ENCODE measurements at regions not wholly inside any gene's neighbourhood (a gene's known extent, or its start where the extent isn't known, plus 50 kb on each side); places are given as distances from the start of the nearest gene placed in this dataset.

DNA sequence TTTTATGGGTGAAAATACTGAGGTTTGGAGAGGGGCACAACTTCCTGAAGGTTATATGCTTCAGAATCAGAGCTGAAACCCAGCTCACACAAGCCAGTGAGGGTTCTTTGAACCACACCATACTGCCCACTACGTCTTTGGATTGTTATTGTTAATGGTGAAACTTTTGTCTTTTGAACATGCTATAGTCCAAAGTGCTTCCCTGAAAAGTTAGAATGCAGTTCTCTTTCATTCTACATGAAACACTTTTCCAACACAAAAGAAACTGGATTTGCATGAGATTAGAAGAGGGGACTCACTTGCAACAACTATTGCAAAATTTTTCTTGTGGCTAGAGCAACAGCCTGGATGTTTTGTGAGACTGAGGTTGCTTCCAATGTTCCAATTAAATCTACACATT is 473.6 kb downstream of the SOX2 start:
- no peak overlapping the region for H3K27ac ChIP-seq (ENCODE audit: insufficient read depth in 1 of 2, low read depth in 1 of 2, low read length in 2 of 2, poor library complexity in 1 of 2, severe bottlenecking in 2 of 2)
- no peak overlapping the region for H3K4me3 ChIP-seq (ENCODE audit: control insufficient read depth in 1 of 7, extremely low read depth in 1 of 7, insufficient read depth in 4 of 7, low read depth in 2 of 7, low read length in 6 of 7)
- H3K9me3 ChIP-seq (ENCODE audit: control extremely low read depth in 1 of 5, control insufficient read depth in 4 of 5, insufficient read depth in 2 of 5, low read depth in 1 of 5, low read length in 4 of 5) = no peaks in the 10 kb centered on the region
- DNase-seq = no peak
- H3K36me3 ChIP-seq (ENCODE audit: control insufficient read depth in 4 of 4, insufficient read depth in 4 of 4, low read length in 3 of 4) = no peaks in the 10 kb centered on the region
- ChIA-PET CTCF (no interaction called here), POLR2A (no interaction called here)
- H3K27me3 ChIP-seq (replicated peaks in 2 of 5; ENCODE audit: control insufficient read depth in 4 of 5, insufficient read depth in 5 of 5, low read length in 4 of 5) = peaks cover 0 to 3% (median 2%) of the 10 kb centered on the region in 5 experiments
- H3K4me1 ChIP-seq (ENCODE audit: control extremely low read depth in 1 of 4, control insufficient read depth in 4 of 4, insufficient read depth in 4 of 4, low read length in 3 of 4) = no peaks in the 10 kb centered on the region
- no CpG with 5 or more reads among the region's 1 CpG for WGBS (ENCODE audit: insufficient coverage)

- Histone ChIP-seq H3K36me3 (ENCODE audit: control insufficient read depth in 4 of 4, insufficient read depth in 4 of 4, low read length in 3 of 4) (no peaks in the 10 kb centered on the region), H3K27ac (ENCODE audit: insufficient read depth in 1 of 2, low read depth in 1 of 2, low read length in 2 of 2, poor library complexity in 1 of 2, severe bottlenecking in 2 of 2) (no peak overlapping the region), H3K4me3 (ENCODE audit: control insufficient read depth in 1 of 7, extremely low read depth in 1 of 7, insufficient read depth in 4 of 7, low read depth in 2 of 7, low read length in 6 of 7) (no peak overlapping the region), H3K27me3 (replicated peaks in 2 of 5; ENCODE audit: control insufficient read depth in 4 of 5, insufficient read depth in 5 of 5, low read length in 4 of 5) (peaks cover 0 to 3% (median 0%) of the 10 kb centered on the region in 5 experiments), H3K4me1 (ENCODE audit: control extremely low read depth in 1 of 4, control insufficient read depth in 4 of 4, insufficient read depth in 4 of 4, low read length in 3 of 4) (no peaks in the 10 kb centered on the region), H3K9me3 (ENCODE audit: control extremely low read depth in 1 of 5, control insufficient read depth in 4 of 5, insufficient read depth in 2 of 5, low read depth in 1 of 5, low read length in 4 of 5) (no peaks in the 10 kb centered on the region)
- ChIA-PET POLR2A (no interaction called here), CTCF (no interaction called here)
- DNase-seq = no peak
- WGBS (ENCODE audit: insufficient coverage) = no CpG with 5 or more reads among the region's 2 CpGs
These were observed 478.3 kb downstream of the SOX2 start for GRCh38 chr3:182190056-182190455.

DNA sequence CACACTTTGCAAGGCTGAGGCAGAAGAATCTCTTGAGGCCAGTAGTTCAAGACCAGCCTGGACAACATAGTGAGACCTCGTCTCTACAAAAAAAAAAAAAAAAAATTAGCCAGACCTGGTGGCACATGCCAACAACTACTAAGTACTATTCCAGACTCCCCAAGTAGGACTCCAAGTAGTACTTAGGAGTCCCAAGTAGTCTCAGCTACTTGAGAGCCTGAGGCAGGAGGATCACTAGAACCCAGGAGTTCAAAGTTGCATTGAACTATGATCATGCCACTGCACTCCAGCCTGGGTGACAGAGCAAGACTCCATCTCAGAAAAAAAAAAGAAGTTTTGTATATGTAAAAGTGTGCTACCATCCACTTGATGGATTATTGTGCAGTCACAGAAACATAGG is 486.6 kb downstream of the SOX2 start:
- POLR2A ChIA-PET = no interaction called here
- no peak overlapping the region for H3K4me3 ChIP-seq (ENCODE audit: control insufficient read depth in 1 of 7, extremely low read depth in 1 of 7, insufficient read depth in 4 of 7, low read depth in 2 of 7, low read length in 6 of 7)
- H3K9me3 ChIP-seq (ENCODE audit: control extremely low read depth in 1 of 5, control insufficient read depth in 4 of 5, insufficient read depth in 2 of 5, low read depth in 1 of 5, low read length in 4 of 5) = no peaks in the 10 kb centered on the region
- H3K4me1 ChIP-seq (ENCODE audit: control extremely low read depth in 1 of 4, control insufficient read depth in 4 of 4, insufficient read depth in 4 of 4, low read length in 3 of 4) = no peaks in the 10 kb centered on the region
- WGBS (ENCODE audit: insufficient coverage) = no CpG with 5 or more reads among the region's 1 CpG
- CTCF ChIA-PET = no interaction called here
- H3K27me3 ChIP-seq (replicated peaks in 2 of 5; ENCODE audit: control insufficient read depth in 4 of 5, insufficient read depth in 5 of 5, low read length in 4 of 5) = peaks cover 0 to 3% (median 2%) of the 10 kb centered on the region in 5 experiments
- H3K36me3 ChIP-seq (ENCODE audit: control insufficient read depth in 4 of 4, insufficient read depth in 4 of 4, low read length in 3 of 4) = no peaks in the 10 kb centered on the region
- no peak overlapping the region for H3K27ac ChIP-seq (ENCODE audit: insufficient read depth in 1 of 2, low read depth in 1 of 2, low read length in 2 of 2, poor library complexity in 1 of 2, severe bottlenecking in 2 of 2)
- no peak for DNase-seq

GRCh38 chr3:182201456-182202168 is 489.9 kb downstream of the SOX2 start:
- ChIA-PET CTCF (no interaction called here), POLR2A (no interaction called here)
- Histone ChIP-seq H3K4me1 (ENCODE audit: control extremely low read depth in 1 of 4, control insufficient read depth in 4 of 4, insufficient read depth in 4 of 4, low read length in 3 of 4) (no peaks in the 10 kb centered on the region), H3K4me3 (ENCODE audit: control insufficient read depth in 1 of 7, extremely low read depth in 1 of 7, insufficient read depth in 4 of 7, low read depth in 2 of 7, low read length in 6 of 7) (no peak overlapping the region), H3K27ac (ENCODE audit: insufficient read depth in 1 of 2, low read depth in 1 of 2, low read length in 2 of 2, poor library complexity in 1 of 2, severe bottlenecking in 2 of 2) (no peak overlapping the region), H3K36me3 (ENCODE audit: control insufficient read depth in 4 of 4, insufficient read depth in 4 of 4, low read length in 3 of 4) (no peaks in the 10 kb centered on the region), H3K27me3 (replicated peaks in 2 of 5; ENCODE audit: control insufficient read depth in 4 of 5, insufficient read depth in 5 of 5, low read length in 4 of 5) (peaks cover 0 to 6% (median 0%) of the 10 kb centered on the region in 5 experiments), H3K9me3 (ENCODE audit: control extremely low read depth in 1 of 5, control insufficient read depth in 4 of 5, insufficient read depth in 2 of 5, low read depth in 1 of 5, low read length in 4 of 5) (no peaks in the 10 kb centered on the region)
- DNase-seq = no peak
- WGBS (ENCODE audit: insufficient coverage) = 85% methylated on average over 8 of the region's 11 CpGs

- WGBS (ENCODE audit: insufficient coverage) = 93% methylated on average over 3 of the region's 4 CpGs
- H3K27ac ChIP-seq (ENCODE audit: insufficient read depth in 1 of 2, low read depth in 1 of 2, low read length in 2 of 2, poor library complexity in 1 of 2, severe bottlenecking in 2 of 2) = no peak overlapping the region
- CTCF ChIA-PET = no interaction called here
These were observed 500.9 kb downstream of the SOX2 start for GRCh38 chr3:182212479-182213076.

GRCh38 chr3:182214416-182214815 is 502.7 kb downstream of the SOX2 start:
- Histone ChIP-seq H3K27me3 (replicated peaks in 2 of 5; ENCODE audit: control insufficient read depth in 4 of 5, insufficient read depth in 5 of 5, low read length in 4 of 5) (peaks cover 0 to 3% (median 0%) of the 10 kb centered on the region in 5 experiments), H3K4me1 (ENCODE audit: control extremely low read depth in 1 of 4, control insufficient read depth in 4 of 4, insufficient read depth in 4 of 4, low read length in 3 of 4) (no peaks in the 10 kb centered on the region), H3K36me3 (ENCODE audit: control insufficient read depth in 4 of 4, insufficient read depth in 4 of 4, low read length in 3 of 4) (no peaks in the 10 kb centered on the region), H3K9me3 (ENCODE audit: control extremely low read depth in 1 of 5, control insufficient read depth in 4 of 5, insufficient read depth in 2 of 5, low read depth in 1 of 5, low read length in 4 of 5) (no peaks in the 10 kb centered on the region), H3K4me3 (ENCODE audit: control insufficient read depth in 1 of 7, extremely low read depth in 1 of 7, insufficient read depth in 4 of 7, low read depth in 2 of 7, low read length in 6 of 7) (no peak overlapping the region), H3K27ac (ENCODE audit: insufficient read depth in 1 of 2, low read depth in 1 of 2, low read length in 2 of 2, poor library complexity in 1 of 2, severe bottlenecking in 2 of 2) (no peak overlapping the region)
- ChIA-PET CTCF (interaction anchor here (1.7 kb wide), 1 partner anchor 14 kb away, joined by 3 read pairs; no protein-coding TSS in a partner anchor), POLR2A (no interaction called here)
- no peak for DNase-seq
- WGBS (ENCODE audit: insufficient coverage) = 82% methylated on average over 2 of the region's 4 CpGs

More at GRCh38 chr3:182212479-182213076, 500.9 kb downstream of the SOX2 start:
- Histone ChIP-seq H3K27me3 (replicated peaks in 2 of 5; ENCODE audit: control insufficient read depth in 4 of 5, insufficient read depth in 5 of 5, low read length in 4 of 5) (no peaks in the 10 kb centered on the region), H3K36me3 (ENCODE audit: control insufficient read depth in 4 of 4, insufficient read depth in 4 of 4, low read length in 3 of 4) (no peaks in the 10 kb centered on the region), H3K4me3 (ENCODE audit: control insufficient read depth in 1 of 7, extremely low read depth in 1 of 7, insufficient read depth in 4 of 7, low read depth in 2 of 7, low read length in 6 of 7) (no peak overlapping the region), H3K9me3 (ENCODE audit: control extremely low read depth in 1 of 5, control insufficient read depth in 4 of 5, insufficient read depth in 2 of 5, low read depth in 1 of 5, low read length in 4 of 5) (no peaks in the 10 kb centered on the region), H3K4me1 (ENCODE audit: control extremely low read depth in 1 of 4, control insufficient read depth in 4 of 4, insufficient read depth in 4 of 4, low read length in 3 of 4) (no peaks in the 10 kb centered on the region)
- DNase-seq = no peak
- POLR2A ChIA-PET = interaction anchor here (0.7 kb wide), 1 partner anchor 36 kb away, joined by 3 read pairs; no protein-coding TSS in a partner anchor

DNA sequence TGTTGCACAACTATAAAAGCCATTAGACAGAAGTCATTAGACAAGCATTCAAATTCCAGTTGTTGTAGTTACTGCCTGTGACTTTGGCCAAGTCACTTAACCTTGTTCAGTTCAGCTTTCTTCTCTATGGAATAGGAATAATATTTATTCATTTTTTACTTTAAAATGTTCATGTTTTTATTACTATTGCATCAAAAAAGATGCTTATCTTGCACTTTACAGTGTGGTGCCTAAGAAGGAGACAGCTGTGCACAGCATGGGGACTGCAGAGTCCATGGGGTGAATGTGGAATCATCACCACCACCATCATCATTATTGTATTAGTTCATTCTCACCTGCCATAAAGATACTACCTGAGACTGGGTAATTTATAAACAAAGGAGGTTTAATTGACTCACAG is 504.2 kb downstream of the SOX2 start:
- Histone ChIP-seq H3K9me3 (ENCODE audit: control extremely low read depth in 1 of 5, control insufficient read depth in 4 of 5, insufficient read depth in 2 of 5, low read depth in 1 of 5, low read length in 4 of 5) (no peaks in the 10 kb centered on the region), H3K27me3 (replicated peaks in 2 of 5; ENCODE audit: control insufficient read depth in 4 of 5, insufficient read depth in 5 of 5, low read length in 4 of 5) (peaks cover 0 to 3% (median 0%) of the 10 kb centered on the region in 5 experiments), H3K27ac (ENCODE audit: insufficient read depth in 1 of 2, low read depth in 1 of 2, low read length in 2 of 2, poor library complexity in 1 of 2, severe bottlenecking in 2 of 2) (no peak overlapping the region), H3K4me3 (ENCODE audit: control insufficient read depth in 1 of 7, extremely low read depth in 1 of 7, insufficient read depth in 4 of 7, low read depth in 2 of 7, low read length in 6 of 7) (no peak overlapping the region), H3K4me1 (ENCODE audit: control extremely low read depth in 1 of 4, control insufficient read depth in 4 of 4, insufficient read depth in 4 of 4, low read length in 3 of 4) (no peaks in the 10 kb centered on the region), H3K36me3 (ENCODE audit: control insufficient read depth in 4 of 4, insufficient read depth in 4 of 4, low read length in 3 of 4) (no peaks in the 10 kb centered on the region)
- CTCF ChIA-PET = no interaction called here
- POLR2A ChIA-PET = no interaction called here
- DNase-seq = no peak

Measured in common myeloid progenitor, CD34-positive (primary cell).